ENCODE measurements at regions not wholly inside any gene's neighbourhood (a gene's known extent, or its start where the extent isn't known, plus 50 kb on each side); places are given as distances from the start of the nearest gene placed in this dataset.

- TF ChIP-seq POLR2A (IDR thresholded peaks at IDR 0.05; ENCODE audit: control extremely low read depth in 1 of 2, low read depth in 2 of 2, low read length in 2 of 2) (no peak), CTCF (IDR thresholded peaks at IDR 0.05; ENCODE audit: control extremely low read depth in 1 of 3, insufficient read depth in 1 of 3, low read depth in 1 of 3, low read length in 3 of 3) (no peak), GABPA (IDR thresholded peaks at IDR 0.05; ENCODE audit: borderline replicate concordance, insufficient read depth, low read length) (no peak)
These were observed 220.2 kb downstream of the PTEN start for GRCh38 chr10:88083597-88083989.

All from H1 (cell line).